GM12864 (cell line): ENCODE measurements at regions not wholly inside any gene's neighbourhood (a gene's known extent, or its start where the extent isn't known, plus 50 kb on each side); places are given as distances from the start of the nearest gene placed in this dataset.

Source experiments
- DNase-seq: peaks from one replicate; pipeline ENCODE4 v3.0.0-alpha.2; 2011; ENCODE audit warnings: low read depth
- H3K4me3 ChIP-seq: 2 replicates; pipeline ENCODE4 v1.5.1; 2011; ENCODE audit warnings: mild to moderate bottlenecking, low read depth, low read length, control low read depth
- TF ChIP-seq, protein P1 (sequence below): IDR thresholded peaks from 2 replicates; pipeline ENCODE4 v1.5.1; 2011; ENCODE audit warnings: low read depth, mild to moderate bottlenecking, moderate library complexity, low read length, control low read depth, inconsistent platforms; ENCODE audit errors: missing control alignments

DNA sequence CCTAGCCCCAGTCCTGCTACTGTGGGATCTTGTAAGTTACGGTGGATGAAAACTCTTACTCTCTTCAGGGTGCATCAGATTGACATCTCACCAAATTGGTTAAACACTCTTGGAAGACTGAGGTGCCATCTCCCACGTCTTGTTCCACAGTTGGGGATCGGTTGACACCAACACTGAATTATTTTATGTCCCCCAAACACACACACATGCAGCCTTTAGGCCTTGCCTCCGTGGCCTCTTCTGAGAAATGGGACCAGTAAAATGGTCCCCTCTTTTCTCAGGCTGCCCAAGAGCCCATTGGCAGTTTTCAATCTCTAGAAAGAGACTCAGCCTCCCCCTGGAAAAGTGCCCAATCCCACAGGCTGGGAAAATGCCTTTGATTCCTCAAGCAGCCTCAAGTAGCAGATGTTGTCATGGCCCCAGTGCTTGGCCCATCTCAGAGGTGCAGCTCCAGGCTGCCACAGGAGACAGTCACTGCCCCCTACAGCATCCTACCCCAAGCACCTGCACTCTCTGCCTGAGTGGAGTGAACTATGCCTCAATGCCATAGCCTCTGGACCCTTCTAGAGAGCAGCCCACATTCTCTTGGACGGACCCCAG lies 163.9 kb downstream of the ANKRD60 start:
- H3K4me3 ChIP-seq, result no peak overlapping the region
- TF ChIP-seq, protein P1, sequence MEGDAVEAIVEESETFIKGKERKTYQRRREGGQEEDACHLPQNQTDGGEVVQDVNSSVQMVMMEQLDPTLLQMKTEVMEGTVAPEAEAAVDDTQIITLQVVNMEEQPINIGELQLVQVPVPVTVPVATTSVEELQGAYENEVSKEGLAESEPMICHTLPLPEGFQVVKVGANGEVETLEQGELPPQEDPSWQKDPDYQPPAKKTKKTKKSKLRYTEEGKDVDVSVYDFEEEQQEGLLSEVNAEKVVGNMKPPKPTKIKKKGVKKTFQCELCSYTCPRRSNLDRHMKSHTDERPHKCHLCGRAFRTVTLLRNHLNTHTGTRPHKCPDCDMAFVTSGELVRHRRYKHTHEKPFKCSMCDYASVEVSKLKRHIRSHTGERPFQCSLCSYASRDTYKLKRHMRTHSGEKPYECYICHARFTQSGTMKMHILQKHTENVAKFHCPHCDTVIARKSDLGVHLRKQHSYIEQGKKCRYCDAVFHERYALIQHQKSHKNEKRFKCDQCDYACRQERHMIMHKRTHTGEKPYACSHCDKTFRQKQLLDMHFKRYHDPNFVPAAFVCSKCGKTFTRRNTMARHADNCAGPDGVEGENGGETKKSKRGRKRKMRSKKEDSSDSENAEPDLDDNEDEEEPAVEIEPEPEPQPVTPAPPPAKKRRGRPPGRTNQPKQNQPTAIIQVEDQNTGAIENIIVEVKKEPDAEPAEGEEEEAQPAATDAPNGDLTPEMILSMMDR, result no peak
- DNase-seq, result no peak

DNA sequence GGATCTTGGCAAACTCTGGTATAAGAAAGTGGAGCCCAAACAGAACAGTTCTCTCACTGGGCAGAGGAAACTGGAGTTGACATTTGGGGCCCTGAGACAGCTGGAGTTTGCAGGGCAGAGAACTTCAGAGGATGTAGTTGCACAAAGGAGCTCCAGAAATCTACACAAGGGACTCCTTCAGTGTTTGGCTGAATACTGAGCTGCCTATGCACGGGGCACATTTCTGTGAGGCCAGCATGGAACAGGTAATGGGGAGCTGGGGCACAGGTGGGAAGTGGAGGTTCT lies 169.3 kb downstream of the ANKRD60 start:
- no peak for DNase-seq
- H3K4me3 ChIP-seq, result no peak overlapping the region
- TF ChIP-seq, protein P1, result no peak

DNA sequence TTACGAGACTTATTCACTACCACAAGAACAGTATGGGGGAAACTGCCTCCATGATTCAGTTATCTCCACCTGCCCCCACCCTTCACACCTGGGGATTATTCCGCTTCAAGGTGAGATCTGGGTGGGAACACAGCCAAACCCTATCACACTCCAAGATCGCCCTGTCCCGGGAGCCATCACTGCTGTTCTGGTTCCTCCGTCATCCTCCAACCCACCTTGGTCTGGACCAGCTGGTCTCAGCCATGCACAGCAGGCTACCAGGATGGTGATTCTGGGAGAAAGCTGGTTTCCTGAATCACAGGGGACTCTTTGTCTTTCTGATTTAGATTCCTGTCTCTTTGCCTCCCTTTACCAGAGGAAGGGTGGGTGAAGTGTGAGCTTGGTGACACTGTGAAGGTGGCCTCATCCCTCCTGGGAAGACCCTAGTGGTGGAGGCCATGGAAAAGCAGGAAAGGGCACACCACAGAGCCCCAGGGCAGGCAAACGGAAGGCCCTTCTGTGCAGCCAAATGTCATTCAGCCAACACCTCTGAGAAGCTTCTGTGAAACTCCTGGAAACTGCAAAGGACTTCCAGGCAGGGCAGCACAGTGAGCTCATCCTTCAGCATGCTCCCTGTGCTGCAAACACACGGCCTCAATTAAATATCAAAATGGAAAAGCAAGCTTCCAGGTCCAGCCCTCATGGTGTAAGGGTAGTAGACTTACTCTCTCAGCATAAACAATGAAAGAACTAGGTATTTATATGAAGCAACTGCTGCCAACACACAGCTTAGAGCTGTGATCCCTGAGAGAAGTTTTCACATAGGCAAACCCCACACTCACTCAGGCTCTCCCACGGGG lies 169.8 kb downstream of the ANKRD60 start:
- DNase-seq, result no peak
- no peak overlapping the region for H3K4me3 ChIP-seq
- TF ChIP-seq, protein P1, result no peak

DNA sequence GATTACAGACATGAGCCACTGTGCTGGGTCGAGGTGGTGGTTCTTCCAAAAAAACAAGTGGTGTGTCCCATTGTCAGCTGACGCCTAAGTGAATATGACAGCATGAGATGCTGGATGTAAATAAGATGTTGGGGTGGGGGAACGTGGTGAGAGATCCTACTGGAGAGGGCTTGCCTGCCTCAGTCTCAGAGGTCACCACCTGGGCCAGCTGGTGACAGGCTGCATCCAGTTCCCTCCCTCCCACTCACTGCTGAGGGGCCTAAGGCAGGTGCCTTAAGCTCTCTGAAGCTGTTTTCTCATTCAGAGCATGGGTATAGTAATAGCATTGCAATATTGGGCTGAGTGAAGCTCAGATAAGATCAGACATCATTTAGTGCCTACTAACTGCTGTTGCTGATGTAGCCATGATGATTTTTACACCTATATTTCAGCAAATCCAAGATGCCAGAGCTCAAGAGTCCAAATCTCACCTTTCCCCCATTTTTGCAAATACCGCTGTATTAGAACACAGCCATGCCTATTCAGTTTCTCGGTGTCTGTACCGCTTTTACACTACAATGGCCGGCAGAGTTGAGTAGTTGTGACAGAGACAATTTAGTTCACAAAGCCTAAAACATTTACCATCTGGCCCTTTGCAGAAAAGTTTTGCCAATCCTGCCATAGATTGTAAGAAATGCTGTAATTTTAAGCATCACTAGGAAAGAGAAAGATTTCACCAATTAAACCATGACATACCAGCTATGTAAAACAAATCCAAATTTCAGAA lies 171.3 kb downstream of the ANKRD60 start:
- TF ChIP-seq, protein P1, result no peak
- DNase-seq, result no peak
- no peak overlapping the region for H3K4me3 ChIP-seq

DNA sequence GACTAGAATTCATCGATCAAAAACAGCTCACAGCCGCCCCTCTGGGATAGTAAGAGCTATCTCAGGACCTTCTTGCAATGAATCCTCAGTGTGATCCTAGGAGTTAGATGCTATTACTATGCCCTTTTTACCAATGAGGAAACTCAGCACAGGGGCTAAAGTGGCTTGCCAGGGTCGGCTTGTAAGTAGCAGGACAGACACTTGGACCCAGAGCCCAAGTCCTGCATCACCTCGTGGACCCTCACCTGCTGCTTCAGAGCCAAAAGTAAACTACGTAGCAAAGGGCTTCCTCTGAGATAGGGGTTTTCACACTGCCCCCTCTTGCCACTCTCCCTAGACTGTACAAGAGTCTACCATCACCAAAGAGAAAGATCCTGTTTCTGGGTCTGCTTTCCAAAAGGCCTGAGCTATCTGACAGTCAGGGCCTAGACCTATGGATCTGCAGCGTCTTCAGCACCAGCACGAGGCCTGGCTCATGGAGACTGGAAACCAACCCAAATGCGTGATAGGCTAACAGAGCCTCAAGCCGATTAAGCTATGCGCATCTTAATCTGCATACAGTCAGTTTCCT lies 172.3 kb downstream of the ANKRD60 start:
- DNase-seq, result no peak
- no peak overlapping the region for H3K4me3 ChIP-seq
- TF ChIP-seq, protein P1, result no peak

DNA sequence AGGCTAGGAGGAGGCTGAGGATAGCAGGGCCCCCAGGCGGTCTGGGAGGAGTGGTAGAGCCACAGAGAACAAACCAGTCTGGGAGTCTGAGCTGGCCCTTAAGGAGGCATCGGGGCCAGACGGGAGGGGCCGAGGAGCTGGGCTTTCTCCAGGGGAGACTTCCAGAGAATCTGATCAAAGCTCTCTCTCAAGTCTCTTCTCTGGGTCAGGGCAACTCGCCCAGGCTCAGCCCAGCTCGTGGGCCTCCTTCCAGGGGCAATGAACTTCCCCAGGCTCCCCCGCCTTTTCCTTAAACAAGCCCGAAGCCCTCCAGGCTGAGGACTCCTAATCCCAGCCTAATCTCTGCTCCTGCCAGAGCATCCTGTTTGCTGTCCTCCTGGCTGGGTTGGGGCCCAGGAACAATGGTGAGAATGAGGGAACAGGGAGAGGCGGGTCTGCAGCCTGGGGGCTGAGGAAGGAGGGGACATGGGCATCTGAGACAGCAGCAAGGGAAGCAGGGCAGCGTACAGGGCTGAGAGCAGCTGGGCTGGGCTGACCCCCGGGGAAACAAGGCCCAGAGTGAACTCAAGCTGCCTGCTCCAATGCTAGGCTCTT lies 173.6 kb downstream of the ANKRD60 start:
- H3K4me3 ChIP-seq, result no peak overlapping the region
- TF ChIP-seq, protein P1, result no peak
- no peak for DNase-seq
